Panc1 (cell line): ENCODE measurements at regions not wholly inside any gene's neighbourhood (a gene's known extent, or its start where the extent isn't known, plus 50 kb on each side); places are given as distances from the start of the nearest gene placed in this dataset.

Experiments
- ATAC-seq: fragments of 200-7000 bp; cut with Tn5 transposase; 2 replicates; pipeline ENCODE4 v1.9.1; 2020; ENCODE audit warnings: mild to moderate bottlenecking, moderate library complexity
- BruUV-seq: library from RNA; stranded (reverse); fragments of 400-500 nt; replicated peaks from 2 replicates; lab custom pipeline; 2021; lab: Mats Ljungman, UMichigan
- CTCF ChIA-PET: fragments of 300-600 bp; sonication (Branson Sonifier 250); formaldehyde crosslinking; loops from one replicate; lab custom pipeline; 2022; ENCODE audit warnings: antibody characterized with exemption; lab: Charles Lee
- POLR2A ChIA-PET: fragments of 300-600 bp; sonication (Branson Sonifier 250); formaldehyde crosslinking; loops from one replicate; lab custom pipeline; 2022; ENCODE audit warnings: antibody characterized with exemption; lab: Charles Lee
- DNase-seq: peaks from one replicate; pipeline ENCODE4 v3.0.0-alpha.2; 2010; ENCODE audit warnings: low read depth, low spot score
- H3K27ac ChIP-seq: 2 replicates; pipeline ENCODE4 v1.5.1; 2011; ENCODE audit warnings: mild to moderate bottlenecking, low read length, inconsistent platforms
- H3K27me3 ChIP-seq: fragments of 200-500 bp; sonication (Bioruptor generic); 2 replicates; pipeline ENCODE4 v1.6.0; 2014; ENCODE audit warnings: low read length, inconsistent platforms; ENCODE audit not compliant: control insufficient read depth, insufficient read depth
- H3K36me3 ChIP-seq: fragments of 200-500 bp; sonication (Bioruptor generic); 2 replicates; pipeline ENCODE4 v1.5.1; 2014; ENCODE audit warnings: inconsistent platforms, mild to moderate bottlenecking, low read length, moderate library complexity; ENCODE audit not compliant: control insufficient read depth, insufficient read depth
- H3K4me1 ChIP-seq: 2 replicates; pipeline ENCODE4 v1.5.1; 2011; ENCODE audit warnings: inconsistent platforms, mild to moderate bottlenecking, low read length, moderate library complexity; ENCODE audit not compliant: control insufficient read depth, insufficient read depth
- H3K4me3 ChIP-seq, 2 experiments: 2 replicates each; pipeline ENCODE4 v1.5.1; 2011 to 2012; ENCODE audit warnings: low read depth in 2 of 2, low read length in 2 of 2, mild to moderate bottlenecking in 2 of 2, inconsistent platforms in 1 of 2, moderate library complexity in 1 of 2
- H3K9me3 ChIP-seq: fragments of 200-500 bp; sonication (Bioruptor generic); 2 replicates; pipeline ENCODE4 v1.5.1; 2014; ENCODE audit warnings: low read depth, mild to moderate bottlenecking, inconsistent platforms, low read length, moderate library complexity; ENCODE audit not compliant: control insufficient read depth, insufficient read depth
- POLR2AphosphoS5 ChIP-seq: IDR thresholded peaks from 2 replicates; pipeline ENCODE4 v1.6.1; 2012; ENCODE audit warnings: mild to moderate bottlenecking, low read depth, low read length, moderate library complexity
- REST ChIP-seq, 2 experiments: IDR thresholded peaks; 2 replicates each; pipeline ENCODE4 v1.6.1; 2011 to 2012; ENCODE audit warnings: low read depth in 2 of 2, control low read depth in 1 of 2, low read length in 1 of 2, mild to moderate bottlenecking in 1 of 2, moderate library complexity in 1 of 2; ENCODE audit not compliant: insufficient read depth in 1 of 2
- TCF7L2 ChIP-seq: IDR thresholded peaks from 2 replicates; pipeline ENCODE4 v1.6.1; 2011; ENCODE audit warnings: mild to moderate bottlenecking, low read depth, low read length, inconsistent platforms
- in situ Hi-C: cut with HindIII; loops from 2 replicates; pipeline ENCODE4 v1.10.0; 2016; ENCODE audit warnings: low sequenced_read_pairs, low pct_unique_long_range_greater_than_20kb
- intact Hi-C: fragments of 100-400 bp; cut with micrococcal nuclease; formaldehyde crosslinking; loops from one replicate; pipeline ENCODE4 v1.10.0; 2022; ENCODE audit not compliant: unreplicated experiment
- TF ChIP-seq, protein P1 (sequence below): fragments of 450-650 bp; IDR thresholded peaks from 2 replicates; pipeline ENCODE4 v1.5.1; 2017; ENCODE audit warnings: mild to moderate bottlenecking

DNA sequence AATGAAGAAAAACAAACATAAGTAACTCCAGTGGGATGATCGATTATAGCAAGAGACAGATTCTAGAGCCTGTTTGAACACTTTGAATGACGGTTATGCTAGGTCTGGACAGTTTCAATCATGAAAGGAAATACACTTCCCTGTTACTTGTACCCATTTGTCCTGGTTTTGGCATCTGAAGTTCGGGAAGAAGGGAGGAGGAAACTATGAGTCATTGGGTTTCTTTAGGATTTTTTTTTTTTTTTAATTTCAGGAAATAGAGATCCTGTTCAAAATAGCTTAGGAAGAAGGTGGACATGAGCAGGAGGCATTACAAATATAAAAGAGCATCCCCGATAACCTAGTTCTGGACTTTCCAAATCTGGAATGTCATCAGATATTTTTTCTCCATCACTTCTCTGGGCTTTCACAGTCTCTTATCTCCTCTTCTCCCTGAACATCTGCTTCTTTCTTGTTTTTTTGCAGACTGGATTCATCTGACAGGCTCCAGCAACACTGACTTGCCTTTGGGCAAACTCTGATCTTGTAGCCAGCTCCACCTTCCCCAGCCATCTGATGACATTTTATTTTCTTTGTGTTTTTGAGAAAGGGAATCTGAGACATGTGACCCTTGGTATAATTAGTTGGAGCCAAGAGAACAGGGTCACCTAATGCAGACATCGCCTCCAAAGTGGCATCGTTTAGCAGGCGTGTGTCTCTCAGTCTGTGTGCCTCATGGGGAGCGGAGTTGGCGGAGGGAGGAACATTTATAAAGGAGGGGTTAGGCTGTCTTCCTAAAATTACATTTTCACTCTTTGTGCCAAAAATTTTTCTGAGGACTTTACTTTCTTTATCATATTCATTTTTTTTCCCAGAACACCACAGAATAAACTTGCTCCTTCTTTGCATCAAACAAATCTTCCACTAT lies 195.3 kb upstream of the EPHA4 start:
- Histone ChIP-seq H3K9me3 (no peaks in the 10 kb centered on the region), H3K27me3 (no peaks in the 10 kb centered on the region), H3K27ac (no peak overlapping the region), H3K4me1 (no peaks in the 10 kb centered on the region), H3K36me3 (no peaks in the 10 kb centered on the region), H3K4me3 (no peak overlapping the region)
- DNase-seq, result no peak
- no TSS peak for BruUV-seq
- intact Hi-C loops, result no loop called here
- ATAC-seq, result no peak
- POLR2A ChIA-PET, result no interaction called here
- in situ Hi-C loops, result no loop called here
- TF ChIP-seq REST (IDR thresholded peaks at IDR 0.05; ENCODE audit: insufficient read depth in 1 of 2, low read depth in 2 of 2, low read length in 1 of 2) (no peak), POLR2AphosphoS5 (no peak)
- CTCF ChIA-PET, result no interaction called here

- ChIA-PET CTCF (no interaction called here), POLR2A (no interaction called here)
- Histone ChIP-seq H3K36me3 (no peaks in the 10 kb centered on the region), H3K4me3 (no peak overlapping the region), H3K27ac (no peak overlapping the region), H3K9me3 (no peaks in the 10 kb centered on the region), H3K27me3 (no peaks in the 10 kb centered on the region), H3K4me1 (no peaks in the 10 kb centered on the region)
- DNase-seq, result no peak
- BruUV-seq, result no TSS peak
- no peak for ATAC-seq
- in situ Hi-C loops, result no loop called here
- no peak for TF ChIP-seq POLR2AphosphoS5
- TF ChIP-seq REST (IDR thresholded peaks at IDR 0.05; ENCODE audit: insufficient read depth in 1 of 2, low read depth in 2 of 2, low read length in 1 of 2), result no peak
- TF ChIP-seq, protein P1, sequence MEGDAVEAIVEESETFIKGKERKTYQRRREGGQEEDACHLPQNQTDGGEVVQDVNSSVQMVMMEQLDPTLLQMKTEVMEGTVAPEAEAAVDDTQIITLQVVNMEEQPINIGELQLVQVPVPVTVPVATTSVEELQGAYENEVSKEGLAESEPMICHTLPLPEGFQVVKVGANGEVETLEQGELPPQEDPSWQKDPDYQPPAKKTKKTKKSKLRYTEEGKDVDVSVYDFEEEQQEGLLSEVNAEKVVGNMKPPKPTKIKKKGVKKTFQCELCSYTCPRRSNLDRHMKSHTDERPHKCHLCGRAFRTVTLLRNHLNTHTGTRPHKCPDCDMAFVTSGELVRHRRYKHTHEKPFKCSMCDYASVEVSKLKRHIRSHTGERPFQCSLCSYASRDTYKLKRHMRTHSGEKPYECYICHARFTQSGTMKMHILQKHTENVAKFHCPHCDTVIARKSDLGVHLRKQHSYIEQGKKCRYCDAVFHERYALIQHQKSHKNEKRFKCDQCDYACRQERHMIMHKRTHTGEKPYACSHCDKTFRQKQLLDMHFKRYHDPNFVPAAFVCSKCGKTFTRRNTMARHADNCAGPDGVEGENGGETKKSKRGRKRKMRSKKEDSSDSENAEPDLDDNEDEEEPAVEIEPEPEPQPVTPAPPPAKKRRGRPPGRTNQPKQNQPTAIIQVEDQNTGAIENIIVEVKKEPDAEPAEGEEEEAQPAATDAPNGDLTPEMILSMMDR, result no peak
- TF ChIP-seq TCF7L2, result no peak
- intact Hi-C loops, result no loop called here
Measured at GRCh38 chr2:221762496-221762895, 190.4 kb upstream of the EPHA4 start.
